ENCODE measurements at regions not wholly inside any gene's neighbourhood (a gene's known extent, or its start where the extent isn't known, plus 50 kb on each side); places are given as distances from the start of the nearest gene placed in this dataset.

DNA sequence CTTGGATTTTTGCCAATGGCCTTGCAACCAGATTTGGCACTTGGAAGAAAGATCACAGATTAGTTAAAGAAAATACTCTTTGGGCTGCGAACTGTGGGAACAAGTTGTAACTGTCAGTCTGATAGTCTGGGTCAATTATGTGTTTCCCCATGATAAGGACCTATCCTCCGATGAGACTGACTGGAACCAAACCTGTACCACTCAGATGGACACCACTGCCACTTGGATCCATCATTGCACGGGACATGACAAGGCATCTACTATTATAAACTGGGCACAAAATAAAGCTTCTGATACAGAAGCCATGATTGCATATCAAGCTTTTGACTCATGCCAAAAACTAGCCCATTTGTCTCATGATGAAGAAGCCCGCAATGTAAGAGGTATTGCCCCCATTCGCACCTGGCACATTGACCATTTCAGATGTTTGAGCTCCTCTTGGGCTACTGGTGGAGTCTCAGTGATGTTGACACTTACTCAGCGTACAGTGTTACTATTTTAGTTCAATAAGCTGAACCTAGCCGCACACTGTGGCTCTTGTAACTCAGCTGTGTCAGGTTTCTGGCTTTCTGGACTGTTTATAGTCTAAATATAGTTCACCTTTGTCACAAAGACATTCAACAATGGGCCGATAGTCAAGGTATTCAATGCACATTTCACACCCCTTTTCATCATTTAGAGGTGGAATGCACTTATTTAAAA, 179.8 kb upstream of the RBBP8 start:
- TF ChIP-seq, protein P1, sequence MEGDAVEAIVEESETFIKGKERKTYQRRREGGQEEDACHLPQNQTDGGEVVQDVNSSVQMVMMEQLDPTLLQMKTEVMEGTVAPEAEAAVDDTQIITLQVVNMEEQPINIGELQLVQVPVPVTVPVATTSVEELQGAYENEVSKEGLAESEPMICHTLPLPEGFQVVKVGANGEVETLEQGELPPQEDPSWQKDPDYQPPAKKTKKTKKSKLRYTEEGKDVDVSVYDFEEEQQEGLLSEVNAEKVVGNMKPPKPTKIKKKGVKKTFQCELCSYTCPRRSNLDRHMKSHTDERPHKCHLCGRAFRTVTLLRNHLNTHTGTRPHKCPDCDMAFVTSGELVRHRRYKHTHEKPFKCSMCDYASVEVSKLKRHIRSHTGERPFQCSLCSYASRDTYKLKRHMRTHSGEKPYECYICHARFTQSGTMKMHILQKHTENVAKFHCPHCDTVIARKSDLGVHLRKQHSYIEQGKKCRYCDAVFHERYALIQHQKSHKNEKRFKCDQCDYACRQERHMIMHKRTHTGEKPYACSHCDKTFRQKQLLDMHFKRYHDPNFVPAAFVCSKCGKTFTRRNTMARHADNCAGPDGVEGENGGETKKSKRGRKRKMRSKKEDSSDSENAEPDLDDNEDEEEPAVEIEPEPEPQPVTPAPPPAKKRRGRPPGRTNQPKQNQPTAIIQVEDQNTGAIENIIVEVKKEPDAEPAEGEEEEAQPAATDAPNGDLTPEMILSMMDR (IDR thresholded peaks at IDR 0.05): no peak
- TF ChIP-seq EZH2 (IDR thresholded peaks at IDR 0.05): no peak
- TF ChIP-seq EZH2phosphoT487 (IDR thresholded peaks at IDR 0.05): no peak
